GM12875 (cell line): ENCODE measurements at regions not wholly inside any gene's neighbourhood (a gene's known extent, or its start where the extent isn't known, plus 50 kb on each side); places are given as distances from the start of the nearest gene placed in this dataset.

ENCODE experiments used
- H3K4me3 ChIP-seq: one replicate; pipeline ENCODE4 v1.5.1; 2011; ENCODE audit warnings: low read depth, low read length, control low read depth
- TF ChIP-seq, protein P1 (sequence below): IDR thresholded peaks from 2 replicates; pipeline ENCODE4 v1.5.1; 2011; ENCODE audit warnings: low read depth, mild to moderate bottlenecking, control low read depth, inconsistent platforms, low read length, moderate library complexity, borderline replicate concordance; ENCODE audit not compliant: insufficient read depth

DNA sequence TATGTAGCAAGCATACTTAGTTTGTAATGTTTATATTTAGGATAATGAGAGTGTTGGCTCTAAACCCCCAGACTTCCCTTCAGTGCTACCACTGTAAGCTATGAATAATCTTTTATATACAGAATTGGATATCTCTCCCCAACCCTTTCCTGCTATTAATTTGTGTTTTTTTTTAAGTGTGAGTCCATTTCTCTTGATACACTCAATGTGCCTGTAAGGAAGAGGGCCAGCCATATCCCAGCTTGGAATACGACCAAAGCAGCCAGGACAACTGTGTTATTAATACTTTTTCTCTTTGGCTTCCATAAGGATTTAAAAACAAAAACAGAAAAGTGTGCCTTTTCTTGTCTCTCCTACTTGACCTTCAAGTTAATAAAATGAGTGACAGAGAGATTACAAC, 116.7 kb downstream of the SNAPC1 start:
- TF ChIP-seq, protein P1, sequence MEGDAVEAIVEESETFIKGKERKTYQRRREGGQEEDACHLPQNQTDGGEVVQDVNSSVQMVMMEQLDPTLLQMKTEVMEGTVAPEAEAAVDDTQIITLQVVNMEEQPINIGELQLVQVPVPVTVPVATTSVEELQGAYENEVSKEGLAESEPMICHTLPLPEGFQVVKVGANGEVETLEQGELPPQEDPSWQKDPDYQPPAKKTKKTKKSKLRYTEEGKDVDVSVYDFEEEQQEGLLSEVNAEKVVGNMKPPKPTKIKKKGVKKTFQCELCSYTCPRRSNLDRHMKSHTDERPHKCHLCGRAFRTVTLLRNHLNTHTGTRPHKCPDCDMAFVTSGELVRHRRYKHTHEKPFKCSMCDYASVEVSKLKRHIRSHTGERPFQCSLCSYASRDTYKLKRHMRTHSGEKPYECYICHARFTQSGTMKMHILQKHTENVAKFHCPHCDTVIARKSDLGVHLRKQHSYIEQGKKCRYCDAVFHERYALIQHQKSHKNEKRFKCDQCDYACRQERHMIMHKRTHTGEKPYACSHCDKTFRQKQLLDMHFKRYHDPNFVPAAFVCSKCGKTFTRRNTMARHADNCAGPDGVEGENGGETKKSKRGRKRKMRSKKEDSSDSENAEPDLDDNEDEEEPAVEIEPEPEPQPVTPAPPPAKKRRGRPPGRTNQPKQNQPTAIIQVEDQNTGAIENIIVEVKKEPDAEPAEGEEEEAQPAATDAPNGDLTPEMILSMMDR: no peak

DNA sequence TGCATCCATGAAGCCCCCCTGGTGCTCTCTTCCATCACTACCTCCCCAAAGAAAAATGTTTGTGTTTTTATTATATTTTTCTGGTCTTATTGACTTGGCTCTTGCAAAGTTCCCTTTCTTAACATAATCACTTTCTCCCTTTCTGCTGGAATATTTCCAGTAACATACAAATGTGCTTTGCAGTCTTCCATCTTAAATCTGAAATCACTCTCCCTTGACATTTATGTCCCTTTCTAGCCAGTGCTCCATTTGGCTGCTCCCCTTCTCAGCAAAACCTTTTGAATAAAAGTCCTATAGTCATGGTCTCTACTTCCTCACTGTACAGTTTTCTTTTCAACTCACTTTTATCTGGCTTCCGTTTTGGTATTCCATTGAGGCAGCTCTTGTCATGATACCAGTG, 118.8 kb downstream of the SNAPC1 start:
- no peak overlapping the region for H3K4me3 ChIP-seq
- TF ChIP-seq, protein P1: no peak

More for the DNA sequence above, 116.7 kb downstream of the SNAPC1 start:
- no peak overlapping the region for H3K4me3 ChIP-seq

DNA sequence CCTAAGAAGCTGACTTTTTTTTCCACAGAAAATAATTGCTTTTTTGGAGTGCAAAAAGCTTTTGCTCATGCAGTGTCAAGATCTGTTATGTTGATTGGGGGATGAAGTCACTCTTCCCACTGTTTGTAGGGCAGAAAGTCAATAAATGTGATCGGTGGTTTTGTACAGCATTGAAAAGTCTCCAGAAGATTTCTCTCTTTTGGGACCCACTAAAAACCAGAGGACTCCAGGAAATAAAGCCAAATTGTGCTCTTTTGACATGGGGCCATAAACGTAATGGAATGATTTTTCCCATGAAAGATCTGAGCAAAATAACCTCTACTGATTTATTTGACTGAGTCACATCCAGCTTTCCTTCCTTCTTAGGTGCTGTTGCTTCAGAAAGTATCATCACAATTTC, 122.5 kb downstream of the SNAPC1 start:
- TF ChIP-seq, protein P1: no peak
- H3K4me3 ChIP-seq: no peak overlapping the region

DNA sequence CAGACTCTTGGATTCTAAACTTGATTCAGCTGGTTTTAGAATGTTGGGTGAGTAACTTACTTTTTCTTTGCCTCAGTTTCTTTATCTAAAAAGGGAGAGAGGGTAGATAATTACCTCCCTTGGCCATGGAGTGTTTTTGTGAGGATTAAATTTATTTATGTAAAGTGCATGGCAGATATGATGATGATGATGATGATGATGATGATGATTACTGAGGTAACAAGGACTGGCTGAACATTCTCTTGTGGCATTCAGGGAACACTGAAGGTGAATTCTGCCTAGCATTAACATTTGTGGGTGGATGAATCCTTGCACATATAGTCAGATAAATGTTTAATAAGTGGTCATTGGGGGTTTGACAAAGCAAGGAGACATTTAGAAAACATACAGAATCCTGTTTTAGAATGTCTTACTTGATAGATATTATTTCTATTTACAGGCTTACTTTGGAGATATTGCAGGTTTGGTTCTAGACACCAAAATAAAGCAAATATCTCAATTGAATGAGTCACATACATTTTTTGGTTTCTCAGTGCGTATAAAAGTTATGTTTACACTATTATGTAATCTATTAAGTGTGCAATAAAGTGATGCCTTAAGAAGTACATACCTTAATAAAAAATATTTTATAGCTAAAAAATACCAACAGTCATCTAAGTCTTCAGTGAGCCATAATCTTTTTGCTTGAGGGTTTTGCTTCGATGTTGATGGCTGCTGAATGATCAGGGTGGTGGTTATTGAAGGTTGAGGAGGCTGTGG, 123.2 kb downstream of the SNAPC1 start:
- TF ChIP-seq, protein P1: no peak
- H3K4me3 ChIP-seq: no peak overlapping the region

DNA sequence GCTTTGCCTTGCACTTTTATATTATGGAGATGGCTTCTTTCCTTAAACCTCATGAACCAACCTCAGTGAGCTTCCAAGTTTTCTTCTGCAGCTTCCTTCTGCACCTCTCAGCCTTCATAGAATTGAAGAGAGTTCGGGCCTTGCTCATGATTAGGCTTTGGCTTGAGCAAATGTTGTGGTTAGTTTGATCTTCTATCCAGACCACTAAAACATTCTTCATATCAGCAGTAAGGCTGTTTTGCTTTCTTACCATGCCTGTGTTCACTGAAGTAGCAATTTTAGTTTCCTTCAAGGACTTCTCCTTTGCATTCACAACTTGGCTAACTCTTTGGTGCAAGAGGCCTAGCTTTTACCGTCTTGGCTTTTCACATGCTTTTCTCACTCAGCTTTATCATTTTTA, 125.4 kb downstream of the SNAPC1 start:
- no peak overlapping the region for H3K4me3 ChIP-seq
- TF ChIP-seq, protein P1: no peak

DNA sequence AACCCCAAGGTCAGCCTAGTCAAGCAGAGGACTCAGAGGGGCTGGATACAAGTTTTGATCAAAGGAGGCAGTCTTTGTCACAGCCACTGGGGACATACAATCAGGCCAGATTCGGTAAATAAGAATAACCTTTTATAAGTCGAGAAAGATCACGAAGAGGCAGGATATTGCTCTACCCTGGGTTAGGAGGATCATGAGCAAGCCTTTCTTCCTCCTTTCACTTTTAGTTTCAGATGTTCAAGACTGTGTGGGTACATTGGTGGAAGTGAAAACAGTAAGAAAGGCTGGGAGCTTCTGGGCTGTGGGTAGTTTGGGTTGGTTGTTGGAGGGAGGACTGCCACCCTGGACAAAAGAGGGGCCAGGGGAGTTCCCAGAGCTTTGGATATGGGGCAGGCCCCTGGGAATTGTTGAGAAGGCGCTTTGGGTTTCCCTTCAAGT, 127.7 kb downstream of the SNAPC1 start:
- TF ChIP-seq, protein P1: peak; percentile 46; the same call in 1 of the 2 replicates
- H3K4me3 ChIP-seq: no peak overlapping the region

DNA sequence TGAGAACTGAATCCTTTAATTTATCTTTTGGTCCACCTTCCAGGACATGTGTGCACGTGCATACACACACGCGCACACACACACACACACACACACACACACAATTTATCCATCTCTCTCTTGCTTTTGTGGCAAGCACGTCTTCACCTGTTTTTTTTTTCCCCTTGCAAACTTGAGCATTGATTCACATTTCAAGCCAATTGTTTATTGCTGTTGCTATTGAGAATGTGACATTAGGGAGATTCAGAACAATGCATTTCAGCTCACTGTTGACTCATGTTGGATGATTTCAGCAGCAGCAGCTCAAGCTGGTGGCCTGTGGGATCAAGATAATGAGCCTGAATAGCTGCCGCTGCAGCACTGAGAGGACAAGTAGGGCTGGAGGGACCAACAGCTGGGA, 128.9 kb downstream of the SNAPC1 start:
- TF ChIP-seq, protein P1: no peak
- no peak overlapping the region for H3K4me3 ChIP-seq
